HL-60 (cell line): ENCODE measurements at regions not wholly inside any gene's neighbourhood (a gene's known extent, or its start where the extent isn't known, plus 50 kb on each side); places are given as distances from the start of the nearest gene placed in this dataset.

Experiments used
- DNase-seq, 2 experiments: peaks; one replicate each; pipeline ENCODE4 v3.0.0-alpha.2; 2010 to 2020; ENCODE audit warnings: low read depth in 1 of 2, low spot score in 1 of 2
- H3K27ac ChIP-seq: fragments of 250-450 bp; sonication (Bioruptor Pico); replicated peaks from 2 replicates; pipeline ENCODE4 v1.5.1; 2020; ENCODE audit warnings: mild to moderate bottlenecking, moderate library complexity
- H3K27me3 ChIP-seq: fragments of 250-450 bp; sonication (Bioruptor Pico); 2 replicates; pipeline ENCODE4 v1.5.1; 2021; ENCODE audit warnings: mild to moderate bottlenecking, moderate library complexity; ENCODE audit not compliant: insufficient read depth, poor library complexity, severe bottlenecking
- H3K4me3 ChIP-seq: replicated peaks from 2 replicates; pipeline ENCODE4 v1.5.1; 2011; ENCODE audit warnings: mild to moderate bottlenecking, control low read depth, low read length; ENCODE audit not compliant: insufficient read depth
- GABPA ChIP-seq: IDR thresholded peaks from 2 replicates; pipeline ENCODE4 v1.6.1; 2012; ENCODE audit warnings: low read depth
- POLR2AphosphoS5 ChIP-seq: IDR thresholded peaks from 2 replicates; pipeline ENCODE4 v1.6.1; 2012; ENCODE audit warnings: low read depth
- SPI1 ChIP-seq: IDR thresholded peaks from 2 replicates; pipeline ENCODE4 v1.6.1; 2012; ENCODE audit warnings: low read depth, mild to moderate bottlenecking, borderline replicate concordance
- TF ChIP-seq, protein P1 (sequence below): IDR thresholded peaks from 2 replicates; pipeline ENCODE4 v1.6.1; 2012; ENCODE audit warnings: low read depth; ENCODE audit not compliant: insufficient replicate concordance
- TF ChIP-seq, protein P2 (sequence below): IDR thresholded peaks from one replicate; pipeline ENCODE4 v1.5.1; 2011; ENCODE audit warnings: low read length, control low read depth, inconsistent platforms; ENCODE audit not compliant: insufficient read depth

DNA sequence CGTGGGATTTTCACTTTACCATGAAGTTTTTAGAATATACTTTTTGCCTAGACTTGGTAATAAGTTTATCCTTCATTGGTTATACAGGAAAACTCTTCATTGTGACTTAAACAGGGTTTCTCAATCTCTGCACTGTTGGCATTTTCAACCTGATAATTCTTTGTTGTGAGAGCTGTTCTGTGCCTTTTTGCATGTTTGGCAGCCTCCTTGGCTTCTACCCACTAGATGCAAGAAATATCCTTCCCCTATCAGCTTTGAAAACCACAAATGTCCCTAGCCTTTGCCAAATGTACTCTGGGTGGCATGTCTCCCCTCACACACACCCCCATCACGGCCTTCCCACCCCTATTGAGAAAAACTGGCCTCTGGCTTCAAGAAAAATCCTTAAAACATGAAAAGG is 180.9 kb downstream of the ESM1 start:
- TF ChIP-seq SPI1: no peak
- TF ChIP-seq, protein P1, sequence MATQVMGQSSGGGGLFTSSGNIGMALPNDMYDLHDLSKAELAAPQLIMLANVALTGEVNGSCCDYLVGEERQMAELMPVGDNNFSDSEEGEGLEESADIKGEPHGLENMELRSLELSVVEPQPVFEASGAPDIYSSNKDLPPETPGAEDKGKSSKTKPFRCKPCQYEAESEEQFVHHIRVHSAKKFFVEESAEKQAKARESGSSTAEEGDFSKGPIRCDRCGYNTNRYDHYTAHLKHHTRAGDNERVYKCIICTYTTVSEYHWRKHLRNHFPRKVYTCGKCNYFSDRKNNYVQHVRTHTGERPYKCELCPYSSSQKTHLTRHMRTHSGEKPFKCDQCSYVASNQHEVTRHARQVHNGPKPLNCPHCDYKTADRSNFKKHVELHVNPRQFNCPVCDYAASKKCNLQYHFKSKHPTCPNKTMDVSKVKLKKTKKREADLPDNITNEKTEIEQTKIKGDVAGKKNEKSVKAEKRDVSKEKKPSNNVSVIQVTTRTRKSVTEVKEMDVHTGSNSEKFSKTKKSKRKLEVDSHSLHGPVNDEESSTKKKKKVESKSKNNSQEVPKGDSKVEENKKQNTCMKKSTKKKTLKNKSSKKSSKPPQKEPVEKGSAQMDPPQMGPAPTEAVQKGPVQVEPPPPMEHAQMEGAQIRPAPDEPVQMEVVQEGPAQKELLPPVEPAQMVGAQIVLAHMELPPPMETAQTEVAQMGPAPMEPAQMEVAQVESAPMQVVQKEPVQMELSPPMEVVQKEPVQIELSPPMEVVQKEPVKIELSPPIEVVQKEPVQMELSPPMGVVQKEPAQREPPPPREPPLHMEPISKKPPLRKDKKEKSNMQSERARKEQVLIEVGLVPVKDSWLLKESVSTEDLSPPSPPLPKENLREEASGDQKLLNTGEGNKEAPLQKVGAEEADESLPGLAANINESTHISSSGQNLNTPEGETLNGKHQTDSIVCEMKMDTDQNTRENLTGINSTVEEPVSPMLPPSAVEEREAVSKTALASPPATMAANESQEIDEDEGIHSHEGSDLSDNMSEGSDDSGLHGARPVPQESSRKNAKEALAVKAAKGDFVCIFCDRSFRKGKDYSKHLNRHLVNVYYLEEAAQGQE: no peak
- TF ChIP-seq, protein P2, sequence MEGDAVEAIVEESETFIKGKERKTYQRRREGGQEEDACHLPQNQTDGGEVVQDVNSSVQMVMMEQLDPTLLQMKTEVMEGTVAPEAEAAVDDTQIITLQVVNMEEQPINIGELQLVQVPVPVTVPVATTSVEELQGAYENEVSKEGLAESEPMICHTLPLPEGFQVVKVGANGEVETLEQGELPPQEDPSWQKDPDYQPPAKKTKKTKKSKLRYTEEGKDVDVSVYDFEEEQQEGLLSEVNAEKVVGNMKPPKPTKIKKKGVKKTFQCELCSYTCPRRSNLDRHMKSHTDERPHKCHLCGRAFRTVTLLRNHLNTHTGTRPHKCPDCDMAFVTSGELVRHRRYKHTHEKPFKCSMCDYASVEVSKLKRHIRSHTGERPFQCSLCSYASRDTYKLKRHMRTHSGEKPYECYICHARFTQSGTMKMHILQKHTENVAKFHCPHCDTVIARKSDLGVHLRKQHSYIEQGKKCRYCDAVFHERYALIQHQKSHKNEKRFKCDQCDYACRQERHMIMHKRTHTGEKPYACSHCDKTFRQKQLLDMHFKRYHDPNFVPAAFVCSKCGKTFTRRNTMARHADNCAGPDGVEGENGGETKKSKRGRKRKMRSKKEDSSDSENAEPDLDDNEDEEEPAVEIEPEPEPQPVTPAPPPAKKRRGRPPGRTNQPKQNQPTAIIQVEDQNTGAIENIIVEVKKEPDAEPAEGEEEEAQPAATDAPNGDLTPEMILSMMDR: no peak
- TF ChIP-seq POLR2AphosphoS5: no peak
- TF ChIP-seq GABPA: no peak
- DNase-seq: no peak
- no peak overlapping the region for H3K27ac ChIP-seq
- no peaks in the 10 kb centered on the region for H3K27me3 ChIP-seq
- H3K4me3 ChIP-seq: no peak overlapping the region

DNA sequence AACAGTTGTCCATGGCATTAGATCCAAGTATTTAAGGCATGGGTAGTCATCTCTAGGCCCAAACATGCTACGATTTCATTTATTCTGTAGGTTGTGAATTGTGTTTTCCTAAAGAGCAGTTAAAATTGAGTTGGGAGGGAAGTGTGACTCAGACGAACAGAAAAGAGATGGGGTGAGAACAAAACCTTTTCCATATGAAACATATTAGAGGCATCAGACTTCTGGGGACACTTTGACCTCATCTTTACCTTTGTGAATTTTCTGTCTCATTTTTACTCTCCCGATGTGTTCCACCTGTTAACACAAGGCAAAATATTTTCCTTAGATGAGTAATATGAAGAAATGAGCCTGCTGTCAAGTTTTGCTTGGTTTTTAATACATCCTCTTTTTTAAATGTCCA is 181.3 kb downstream of the ESM1 start:
- Histone ChIP-seq H3K27ac (no peak overlapping the region), H3K4me3 (no peak overlapping the region), H3K27me3 (no peaks in the 10 kb centered on the region)
- TF ChIP-seq, protein P1: no peak
- TF ChIP-seq GABPA (no peak), SPI1 (no peak), POLR2AphosphoS5 (no peak)
- TF ChIP-seq, protein P2: no peak
- DNase-seq: no peak

DNA sequence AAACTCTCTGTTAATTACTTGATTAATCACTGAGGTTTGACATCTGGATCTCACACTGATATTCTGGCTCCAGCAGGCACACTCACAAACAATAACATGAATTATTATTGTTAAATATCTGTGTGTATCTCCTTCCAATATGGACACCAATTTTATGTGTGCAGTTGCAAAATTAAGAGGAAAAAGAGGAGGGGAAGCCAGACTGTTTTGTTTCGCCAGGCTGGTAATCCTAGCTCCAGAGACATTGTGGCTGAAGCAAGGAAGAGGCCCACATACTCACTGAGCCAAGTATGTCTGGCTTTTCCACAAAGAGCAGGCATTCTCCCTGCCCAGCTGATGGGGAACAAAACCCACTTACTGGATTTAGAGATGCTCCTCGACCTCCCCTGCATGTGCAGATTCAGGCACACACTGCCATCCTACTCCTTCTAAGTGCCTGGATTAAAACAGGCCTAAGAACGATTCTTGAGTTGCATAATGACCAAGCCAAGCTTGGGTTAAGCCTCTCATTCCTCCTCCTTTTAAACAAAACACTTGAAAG is 181.9 kb downstream of the ESM1 start:
- TF ChIP-seq, protein P2: no peak
- TF ChIP-seq SPI1: no peak
- TF ChIP-seq, protein P1: no peak
- TF ChIP-seq POLR2AphosphoS5: no peak
- TF ChIP-seq GABPA: no peak
- no peaks in the 10 kb centered on the region for H3K27me3 ChIP-seq
- no peak for DNase-seq
- H3K4me3 ChIP-seq: no peak overlapping the region
- H3K27ac ChIP-seq: no peak overlapping the region
